Psoas muscle (tissue), 7 donors: ENCODE measurements at regions not wholly inside any gene's neighbourhood (a gene's known extent, or its start where the extent isn't known, plus 50 kb on each side); places are given as distances from the start of the nearest gene placed in this dataset.

ENCODE experiments used
- ATAC-seq, 4 donors: fragments of 200-7000 bp; cut with Tn5 transposase; one replicate each; pipeline ENCODE4 v1.9.1; 2020; ENCODE audit warnings: moderate library complexity in 3 of 4, mild to moderate bottlenecking in 2 of 4
- DNase-seq, 2 donors: peaks; one replicate each; pipeline ENCODE4 v3.0.0-alpha.2; 2020
- H3K27ac ChIP-seq: fragments of 200-600 bp; one replicate; pipeline ENCODE4 v1.8.0; 2022
- H3K27me3 ChIP-seq, 3 donors: fragments of 200-600 bp in 1 of 3; one replicate each; pipeline versions ENCODE4 v1.6.1 to v1.8.0; 2013 to 2022; ENCODE audit warnings: low read length in 2 of 3, mild to moderate bottlenecking in 2 of 3, moderate library complexity in 1 of 3; ENCODE audit not compliant: insufficient read depth in 3 of 3
- H3K36me3 ChIP-seq, 2 donors: fragments of 200-600 bp in 1 of 2; one replicate each; pipeline versions ENCODE4 v1.6.1 to v1.8.0; 2013 to 2022; ENCODE audit warnings: low read depth in 1 of 2, mild to moderate bottlenecking in 1 of 2, moderate library complexity in 1 of 2; ENCODE audit not compliant: insufficient read depth in 1 of 2
- H3K4me1 ChIP-seq: fragments of 200-600 bp; one replicate; pipeline ENCODE4 v1.8.0; 2022
- H3K4me3 ChIP-seq: fragments of 200-600 bp; one replicate; pipeline ENCODE4 v1.8.0; 2022; ENCODE audit warnings: mild to moderate bottlenecking
- H3K9me3 ChIP-seq: fragments of 200-600 bp; one replicate; pipeline ENCODE4 v1.8.0; 2022
- CTCF ChIP-seq: fragments of 200-600 bp; IDR thresholded peaks from one replicate; pipeline ENCODE4 v1.8.0; 2022; ENCODE audit warnings: antibody characterized with exemption
- WGBS, 3 donors: extraction: QIAGEN DNeasy Blood & Tissue Kit; methylation state at CpG; one replicate each; pipeline versions ENCODE4 v1.1.6 to v1.1.7; 2013; 5-methylcytosine and 5-hydroxymethylcytosine counted together
- intact Hi-C, 2 donors: fragments of 100-400 bp; cut with DNase I; formaldehyde crosslinking; loops; one replicate each; pipeline versions ENCODE4 v1.11.0 to v1.14.2; 2022
- donor health status: healthy with polysubstance abuse.
- donor health status: DM: no; HTN: no; CAD: no; lungs with moderate emphysema.
- donor health status: Bipolar disorder and iron deficiency.
- donor health status: healthy.
- donor health status: DM: yes; HTN: yes; CAD: no.
- donor health status: DM: no; HTN: no; CAD: no.
- donor health status: DM: yes; HTN: yes; CAD: no.

GRCh38 chr18:61198486-61198885 is 134.7 kb upstream of the CDH20 start:
- ATAC-seq = no peak
- no peak for DNase-seq
- intact Hi-C loops = no loop called here

DNA sequence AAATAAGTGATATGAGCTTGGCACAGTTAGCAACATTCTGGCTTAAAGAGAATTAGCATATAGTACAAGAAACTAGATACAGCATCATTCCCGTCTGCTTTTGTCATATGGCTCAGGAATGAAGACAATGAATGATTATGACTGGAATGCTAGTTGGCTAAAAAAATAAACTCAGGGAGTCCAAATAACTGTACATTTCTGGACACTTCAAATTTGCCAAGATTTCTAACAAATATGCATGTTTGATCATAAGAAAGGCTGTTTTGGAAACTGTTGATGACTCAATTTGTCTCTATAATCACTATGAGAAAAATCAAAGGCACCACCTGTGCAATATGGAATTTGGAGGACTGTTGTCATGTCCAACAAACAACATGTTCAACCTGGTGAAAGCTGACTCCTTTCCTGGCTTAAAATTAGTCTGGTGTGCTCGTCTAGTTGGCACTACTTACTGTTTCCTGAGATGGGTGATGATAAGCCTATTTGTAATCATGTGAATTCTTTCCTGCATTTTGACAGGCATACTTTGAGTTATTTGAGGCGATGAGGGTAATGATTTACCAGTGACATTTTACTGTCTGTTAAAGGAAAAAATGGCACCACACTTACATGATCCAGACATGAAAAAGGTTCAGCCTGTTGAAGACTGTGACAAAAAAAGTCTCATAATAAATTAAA is 133.9 kb upstream of the CDH20 start:
- no peak for DNase-seq
- Histone ChIP-seq H3K9me3 (no peaks in the 10 kb centered on the region), H3K4me1 (no peaks in the 10 kb centered on the region), H3K4me3 (no peak overlapping the region), H3K27me3 (no peaks in the 10 kb centered on the region), H3K36me3 (no peaks in the 10 kb centered on the region), H3K27ac (no peak overlapping the region)
- intact Hi-C loops = no loop called here
- no peak for ATAC-seq
- no peak for TF ChIP-seq CTCF
- WGBS, 3 donors = 16 to 20% (median 18%) methylated on average over 3 of the region's 3 CpGs

More at GRCh38 chr18:61198486-61198885, 134.7 kb upstream of the CDH20 start:
- Histone ChIP-seq H3K4me1 (no peaks in the 10 kb centered on the region), H3K4me3 (no peak overlapping the region), H3K27me3 (no peaks in the 10 kb centered on the region), H3K27ac (no peak overlapping the region), H3K36me3 (no peaks in the 10 kb centered on the region), H3K9me3 (no peaks in the 10 kb centered on the region)
- no peak for TF ChIP-seq CTCF

GRCh38 chr18:61201511-61201910 is 131.7 kb upstream of the CDH20 start:
- Histone ChIP-seq H3K9me3 (no peaks in the 10 kb centered on the region), H3K4me3 (no peak overlapping the region), H3K27ac (no peak overlapping the region), H3K27me3 (no peaks in the 10 kb centered on the region), H3K4me1 (no peaks in the 10 kb centered on the region), H3K36me3 (no peaks in the 10 kb centered on the region)
- ATAC-seq (no peak), DNase-seq (no peak)
- no peak for TF ChIP-seq CTCF
- WGBS, 3 donors = 29 to 34% (median 31%) methylated on average over 2 of the region's 2 CpGs
- intact Hi-C loops = no loop called here

GRCh38 chr18:61203151-61203550 is 130.1 kb upstream of the CDH20 start:
- intact Hi-C loops = no loop called here
- WGBS, 3 donors = 89 to 92% (median 90%) methylated on average over 1 of the region's 1 CpG
- TF ChIP-seq CTCF = no peak
- DNase-seq = no peak
- no peak for ATAC-seq
- Histone ChIP-seq H3K9me3 (no peaks in the 10 kb centered on the region), H3K27me3 (no peaks in the 10 kb centered on the region), H3K36me3 (no peaks in the 10 kb centered on the region), H3K4me1 (no peaks in the 10 kb centered on the region), H3K27ac (no peak overlapping the region), H3K4me3 (no peak overlapping the region)

DNA sequence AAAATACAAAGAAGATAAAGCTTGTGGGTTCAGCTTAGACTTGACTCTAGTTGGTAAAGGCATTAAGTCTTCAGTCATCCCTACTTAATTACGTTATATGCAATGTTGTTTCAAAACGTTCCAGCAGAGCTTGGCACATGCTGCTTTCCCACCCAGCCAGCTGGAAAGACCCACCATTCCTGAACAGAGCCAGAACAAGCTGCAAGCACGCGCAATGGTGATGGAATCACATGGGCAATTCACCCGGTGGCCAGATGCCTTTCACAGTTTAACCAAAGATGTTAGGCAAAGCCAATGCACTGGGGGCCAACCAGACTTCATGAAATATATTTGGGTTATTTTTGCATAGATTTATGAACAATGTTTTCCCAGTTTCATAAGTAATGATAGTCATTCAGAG is 123.4 kb upstream of the CDH20 start:
- no peak for TF ChIP-seq CTCF
- intact Hi-C loops = no loop called here
- Histone ChIP-seq H3K36me3 (no peaks in the 10 kb centered on the region), H3K27me3 (peaks cover 0 to 2% (median 0%) of the 10 kb centered on the region in 3 donors), H3K27ac (no peak overlapping the region), H3K4me3 (no peak overlapping the region), H3K4me1 (no peaks in the 10 kb centered on the region), H3K9me3 (no peaks in the 10 kb centered on the region)
- no peak for ATAC-seq
- DNase-seq = no peak
- 23 to 25% (median 23%) methylated on average over 5 of the region's 5 CpGs for WGBS, 3 donors
